GM12891 (cell line): ENCODE measurements at regions not wholly inside any gene's neighbourhood (a gene's known extent, or its start where the extent isn't known, plus 50 kb on each side); places are given as distances from the start of the nearest gene placed in this dataset.
A peak's percentile ranks its signal among the peaks of the same experiment; 100 is the strongest.
"Not testable (repeated sequence)": the region's sequence is repeated elsewhere in the genome, so short reads cannot be mapped to it uniquely, and the experiment has no call there.

ENCODE experiments used
- DNase-seq: peaks from one replicate; pipeline ENCODE4 v3.0.0; 2011; ENCODE audit warnings: low spot score; ENCODE audit not compliant: insufficient read length
- FAIRE-seq: peaks from 2 replicates; lab custom pipeline; 2011; peaks lifted over from hg19 to GRCh38; lab: Jason Lieb, UNC
- PAX5 ChIP-seq: IDR thresholded peaks from 2 replicates; pipeline ENCODE4 v1.6.1; 2011; ENCODE audit warnings: low read length, moderate library complexity, mild to moderate bottlenecking; ENCODE audit not compliant: insufficient read depth, severe bottlenecking
- POLR2A ChIP-seq: IDR thresholded peaks from 2 replicates; pipeline ENCODE4 v1.6.1; 2011; ENCODE audit warnings: low read depth, low read length, control low read depth
- POLR2AphosphoS5 ChIP-seq: IDR thresholded peaks from 2 replicates; pipeline ENCODE4 v1.6.1; 2011; ENCODE audit warnings: low read depth, low read length, control low read depth
- POU2F2 ChIP-seq: IDR thresholded peaks from 2 replicates; pipeline ENCODE4 v1.6.1; 2011; ENCODE audit warnings: low read depth, mild to moderate bottlenecking, control low read depth, low read length, moderate library complexity
- SPI1 ChIP-seq: IDR thresholded peaks from 2 replicates; pipeline ENCODE4 v1.6.1; 2011; ENCODE audit warnings: low read depth, low read length, control low read depth
- TAF1 ChIP-seq: IDR thresholded peaks from 2 replicates; pipeline ENCODE4 v1.6.1; 2011; ENCODE audit warnings: low read depth, low read length, control low read depth

DNA sequence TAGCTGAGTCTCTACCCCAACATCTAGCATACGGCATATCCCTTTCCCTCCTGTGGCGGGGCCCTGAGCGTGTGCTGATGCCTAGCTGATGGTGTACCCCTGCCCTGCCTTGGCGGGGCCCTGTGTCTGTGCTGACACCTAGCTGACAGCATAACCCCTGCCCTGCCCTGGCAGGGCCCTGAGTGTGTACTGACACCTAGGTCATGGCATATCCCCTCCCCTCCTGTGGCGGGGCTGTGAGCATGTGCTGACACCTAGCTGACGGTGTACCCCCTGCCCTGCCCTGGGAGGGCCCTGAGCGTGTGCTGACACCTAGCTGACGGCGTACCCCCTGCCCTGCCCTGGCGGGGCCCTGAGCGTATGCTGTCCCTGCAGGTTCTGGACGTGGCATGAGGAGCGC, 414.0 kb upstream of the AMELY start:
- FAIRE-seq (no peak), DNase-seq (no peak)

DNA sequence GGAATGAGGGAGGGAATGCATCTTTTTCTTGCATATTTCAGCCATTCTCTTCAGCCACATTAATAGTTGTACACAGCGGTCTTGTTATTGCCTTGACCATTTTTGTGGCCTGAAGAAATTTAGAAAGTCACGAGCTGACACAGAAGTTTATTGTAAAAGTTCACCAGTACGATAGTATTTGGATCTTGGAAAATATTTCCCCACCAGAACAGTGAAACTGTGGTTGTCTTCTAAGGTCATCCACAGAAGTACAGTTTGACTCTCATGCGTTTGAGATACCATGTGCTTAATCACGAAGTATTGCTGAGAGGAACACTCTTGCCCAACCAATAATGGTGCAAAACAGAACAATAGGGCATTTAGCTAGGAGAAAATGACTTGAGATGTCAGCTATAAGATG, 409.2 kb upstream of the AMELY start:
- TF ChIP-seq POLR2AphosphoS5 (no peak), SPI1 (no peak), POU2F2 (no peak), PAX5 (no peak), POLR2A (no peak), TAF1 (no peak)
- no peak for FAIRE-seq
- DNase-seq = no peak

More for the DNA sequence above, 414.0 kb upstream of the AMELY start:
- TF ChIP-seq POLR2A (no peak), PAX5 (no peak), SPI1 (no peak), TAF1 (no peak), POLR2AphosphoS5 (no peak), POU2F2 (no peak)

DNA sequence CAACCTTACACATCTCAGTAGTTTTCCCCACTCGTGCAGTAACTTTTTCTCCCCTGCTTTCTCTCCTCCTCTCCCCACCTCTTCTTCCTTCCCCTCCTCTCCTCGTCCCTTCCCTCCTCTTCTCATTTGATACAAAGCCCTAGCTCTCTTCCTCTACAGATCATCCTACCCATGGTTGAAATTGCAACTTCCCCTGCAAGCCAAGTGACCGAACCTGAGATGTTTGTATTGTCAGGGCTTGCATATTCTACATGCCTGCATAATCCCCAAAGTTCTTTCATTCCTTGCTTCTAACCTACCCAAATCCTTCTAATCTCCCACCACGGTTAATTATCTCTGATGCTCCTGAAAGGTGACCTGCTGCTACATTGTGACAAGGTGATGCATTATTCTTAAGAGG, 408.6 kb upstream of the AMELY start:
- not testable (repeated sequence) for FAIRE-seq, DNase-seq

DNA sequence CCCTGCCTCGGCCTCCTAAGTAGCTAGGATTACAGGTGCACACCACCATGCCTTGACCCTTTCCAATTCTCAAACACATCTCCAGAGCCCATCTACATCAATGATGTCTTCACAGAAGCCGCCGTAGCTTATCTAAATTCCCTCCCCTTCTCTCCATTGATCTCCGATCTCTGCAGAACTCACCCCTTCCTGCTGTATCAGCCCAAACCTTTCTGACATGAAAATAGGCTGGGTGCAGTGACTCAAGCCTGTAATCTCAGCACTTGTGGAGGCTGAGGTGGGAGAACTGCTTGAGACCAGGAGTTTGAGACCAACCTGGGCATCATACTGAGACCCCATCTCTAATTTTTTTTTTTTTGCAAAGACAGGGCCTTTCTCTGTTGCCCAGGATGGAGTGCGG, 406.6 kb upstream of the AMELY start:
- TF ChIP-seq SPI1 (no peak), PAX5 (no peak), POLR2AphosphoS5 (no peak), TAF1 (no peak), POU2F2 (no peak), POLR2A (no peak)
- DNase-seq = no peak
- FAIRE-seq = no peak

DNA sequence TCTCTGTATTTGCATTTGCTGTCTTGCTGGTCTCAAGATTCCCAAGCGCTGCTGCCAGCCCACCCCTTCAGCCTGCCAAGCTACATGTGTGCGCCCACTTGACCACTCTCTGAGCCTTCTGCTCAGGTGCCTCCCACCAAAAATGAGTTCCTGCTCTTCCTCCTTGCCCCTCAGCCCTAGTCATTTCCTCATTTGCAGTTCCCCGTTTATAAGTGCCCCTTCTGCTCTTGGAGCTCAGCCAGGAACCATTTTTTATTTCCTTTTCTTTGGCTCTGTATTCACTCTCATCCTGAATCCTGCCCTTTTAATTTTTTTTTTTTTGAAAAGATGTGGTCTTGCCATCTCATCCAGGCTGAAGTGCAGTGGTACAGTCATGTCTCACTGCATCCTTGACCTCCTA, 406.0 kb upstream of the AMELY start:
- FAIRE-seq (no peak), DNase-seq (no peak)
- TF ChIP-seq POU2F2 (no peak), POLR2A (no peak), SPI1 (no peak), TAF1 (no peak), PAX5 (no peak), POLR2AphosphoS5 (no peak)

DNA sequence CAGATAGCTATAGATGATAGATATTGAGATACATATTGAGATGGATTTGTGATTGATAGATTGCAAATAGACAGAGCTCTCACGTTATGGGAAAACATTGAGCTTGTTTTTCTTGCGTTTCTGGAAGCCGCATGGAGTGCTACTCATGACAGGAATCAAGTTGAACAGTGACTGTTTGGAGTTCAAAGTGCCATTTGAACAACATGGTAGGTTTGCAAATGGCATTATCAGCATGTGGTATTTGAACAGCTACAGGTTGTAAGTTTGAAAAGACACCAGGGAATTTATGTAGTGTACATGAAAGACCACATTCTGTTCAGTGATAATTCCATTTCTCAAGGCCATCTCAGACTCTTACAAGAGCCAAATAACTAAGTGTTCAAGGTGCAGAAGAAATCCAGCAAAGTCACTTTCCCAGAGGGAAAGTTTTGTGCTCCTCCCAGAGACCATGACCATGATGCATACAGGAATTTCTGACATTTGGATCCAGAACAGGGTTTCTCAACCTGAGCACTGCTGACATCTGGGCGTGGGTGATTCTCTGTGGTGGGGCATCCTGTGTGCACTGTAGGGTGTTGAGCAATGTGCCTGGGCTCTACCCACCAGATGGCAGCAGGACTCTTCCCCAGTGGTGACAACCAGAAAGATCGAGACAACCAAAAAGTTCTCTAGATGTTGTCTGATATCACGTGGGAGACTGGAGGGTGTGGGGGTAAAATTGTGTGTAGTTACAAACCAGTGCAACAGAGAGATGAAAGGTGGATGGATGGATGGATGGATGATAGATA, 399.1 kb upstream of the AMELY start:
- TF ChIP-seq TAF1 (no peak), POU2F2 (no peak), POLR2A (no peak), POLR2AphosphoS5 (no peak), PAX5 (no peak), SPI1 (no peak)
- DNase-seq = no peak
- FAIRE-seq = no peak

DNA sequence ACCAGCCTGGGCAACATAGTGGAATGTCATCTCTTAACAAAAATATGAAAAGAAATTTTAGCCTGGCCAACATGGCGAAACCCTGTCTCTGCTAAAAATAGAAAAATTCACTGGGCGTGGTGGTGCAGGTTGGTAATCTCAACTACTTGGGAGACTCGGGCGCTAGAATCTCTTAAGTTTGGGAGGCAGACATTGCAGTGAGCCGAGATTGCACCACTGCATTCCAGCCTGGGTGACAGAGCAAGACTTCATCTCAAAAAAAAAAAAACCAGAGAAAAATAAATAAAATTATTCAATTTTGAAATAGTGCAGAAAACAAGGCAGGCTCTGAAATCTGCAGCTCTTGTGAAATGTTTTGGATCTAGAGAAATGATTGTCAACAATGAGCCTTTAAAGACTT, 397.3 kb upstream of the AMELY start:
- FAIRE-seq (no peak), DNase-seq (no peak)
- no peak for TF ChIP-seq SPI1
- no peak for TF ChIP-seq POLR2A
- no peak for TF ChIP-seq PAX5
- no peak for TF ChIP-seq POU2F2
- no peak for TF ChIP-seq POLR2AphosphoS5
- TF ChIP-seq TAF1 = no peak

DNA sequence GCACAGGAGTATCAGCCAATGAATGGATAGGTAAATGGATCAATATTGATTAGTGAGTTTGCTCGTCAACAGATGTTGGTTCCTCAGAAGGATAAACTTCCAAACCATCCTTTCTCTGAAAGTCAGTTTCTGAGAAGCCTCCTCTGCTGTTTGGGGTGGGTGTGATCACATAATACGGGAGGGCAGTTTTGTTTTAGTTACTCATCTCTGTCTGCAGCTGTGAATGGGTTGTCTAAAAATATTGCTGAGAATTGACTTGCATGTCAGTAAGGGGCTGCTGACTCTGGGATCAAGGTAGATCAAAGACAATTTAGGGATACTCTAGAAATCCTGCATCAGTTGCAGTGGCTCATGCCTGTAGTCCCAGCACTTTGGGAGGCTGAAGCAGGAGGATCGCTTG, 390.8 kb upstream of the AMELY start:
- FAIRE-seq (peak; percentile 52), DNase-seq (no peak)
- TF ChIP-seq SPI1 (no peak), POU2F2 (no peak), POLR2AphosphoS5 (no peak), PAX5 (no peak), TAF1 (no peak), POLR2A (no peak)

DNA sequence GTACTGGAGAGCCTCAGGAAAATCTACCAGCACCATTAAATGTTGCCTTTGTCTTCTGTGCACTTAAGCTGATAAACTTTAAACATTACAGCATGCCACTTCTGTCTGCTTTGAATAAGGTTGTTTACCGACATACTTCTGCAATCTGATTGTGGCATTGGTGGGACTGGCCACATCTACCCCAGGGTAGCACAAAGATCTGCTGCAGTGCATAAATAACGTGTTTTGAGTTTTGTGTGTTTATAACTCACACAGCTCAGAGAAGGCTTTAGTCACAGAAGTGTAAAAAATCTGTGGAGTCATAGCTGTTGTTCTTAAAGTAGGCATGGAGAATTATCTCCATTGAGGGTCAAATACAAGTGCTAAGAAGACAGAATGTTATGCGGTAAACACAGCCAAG, 388.4 kb upstream of the AMELY start:
- TF ChIP-seq TAF1 (no peak), POU2F2 (no peak), PAX5 (no peak), SPI1 (no peak), POLR2AphosphoS5 (no peak), POLR2A (no peak)
- no peak for DNase-seq
- FAIRE-seq = no peak

DNA sequence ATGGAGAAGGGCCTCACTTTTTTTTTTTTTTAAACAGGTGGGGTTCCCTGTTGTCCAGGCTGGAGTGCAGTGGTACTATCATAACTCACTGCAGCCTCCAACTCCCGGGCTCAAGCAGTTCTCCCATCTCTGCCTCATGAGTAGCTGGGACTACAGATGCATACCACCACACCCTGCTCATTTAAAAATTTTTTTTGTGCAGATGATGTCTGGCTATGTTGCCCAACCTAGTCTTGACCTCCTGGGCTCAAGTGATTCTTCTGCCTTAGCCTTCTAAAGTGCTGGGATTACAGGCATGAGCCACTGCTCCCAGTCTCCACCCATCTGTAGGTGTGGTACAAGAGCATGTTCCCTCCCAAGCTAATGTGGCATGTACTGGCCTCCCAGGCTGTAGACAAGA, 380.6 kb upstream of the AMELY start:
- FAIRE-seq = no peak
- no peak for DNase-seq
- TF ChIP-seq POLR2A (no peak), POU2F2 (no peak), POLR2AphosphoS5 (no peak), TAF1 (no peak), PAX5 (no peak), SPI1 (no peak)
